Urothelium cell line (cell line): ENCODE measurements at regions not wholly inside any gene's neighbourhood (a gene's known extent, or its start where the extent isn't known, plus 50 kb on each side); places are given as distances from the start of the nearest gene placed in this dataset.

Source experiments
- DNase-seq: peaks from one replicate; pipeline ENCODE4 v3.0.0; 2011; ENCODE audit warnings: low spot score, mixed read lengths
- FAIRE-seq: peaks from 2 replicates; lab custom pipeline; 2011; peaks lifted over from hg19 to GRCh38; lab: Jason Lieb, UNC

DNA sequence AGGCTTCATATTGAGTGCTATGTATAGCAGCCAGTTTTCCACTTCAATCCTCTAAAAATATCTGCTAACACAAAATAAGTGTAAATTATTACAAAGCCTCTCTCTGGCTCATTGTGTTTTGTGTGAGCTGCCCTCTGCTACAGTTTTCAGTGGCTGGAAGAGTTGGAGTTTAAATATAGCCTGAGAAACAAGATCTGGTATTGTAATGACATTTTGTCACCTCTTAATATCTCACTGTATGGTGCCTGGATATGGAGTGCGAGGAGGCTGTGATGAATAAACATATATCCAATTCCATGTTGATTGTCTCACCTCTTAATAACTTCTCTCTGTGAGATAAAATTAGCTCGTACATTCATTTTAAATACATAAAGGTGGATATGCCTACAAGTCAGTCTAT lies 269.7 kb downstream of the FLRT2 start:
- no peak for DNase-seq
- no peak for FAIRE-seq

GRCh38 chr14:85798856-85799255 lies 268.9 kb downstream of the FLRT2 start:
- FAIRE-seq (no peak), DNase-seq (peak; percentile 13)

GRCh38 chr14:85793533-85793932 lies 263.6 kb downstream of the FLRT2 start:
- DNase-seq (no peak), FAIRE-seq (no peak)

DNA sequence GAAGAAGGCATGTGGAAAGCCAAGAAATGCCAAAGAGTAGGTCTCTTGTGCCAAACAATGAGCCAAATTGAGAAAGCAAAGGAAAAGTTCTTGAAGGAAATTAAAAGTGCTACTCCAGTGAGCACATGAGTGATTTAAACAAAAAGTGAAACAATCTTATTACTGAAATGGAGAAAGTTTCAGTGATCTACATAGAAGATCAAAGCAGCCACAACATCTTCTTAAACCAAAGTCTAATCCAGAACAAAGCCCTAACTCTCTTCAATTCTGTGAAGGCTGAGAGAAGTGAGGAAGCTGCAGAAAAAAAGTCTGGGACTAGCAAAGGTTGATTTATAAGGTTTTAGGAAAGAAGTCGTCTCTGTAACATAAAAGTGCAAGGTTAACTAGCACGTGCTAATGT lies 259.6 kb downstream of the FLRT2 start:
- no peak for FAIRE-seq
- DNase-seq: no peak

GRCh38 chr14:85788470-85789233 lies 258.7 kb downstream of the FLRT2 start:
- FAIRE-seq: no peak
- no peak for DNase-seq

- FAIRE-seq (no peak), DNase-seq (no peak)
These were observed 236.4 kb downstream of the FLRT2 start for GRCh38 chr14:85766295-85766694.

GRCh38 chr14:85764822-85765221 lies 234.9 kb downstream of the FLRT2 start:
- DNase-seq (no peak), FAIRE-seq (no peak)

- FAIRE-seq: no peak
These were observed 232.6 kb downstream of the FLRT2 start for GRCh38 chr14:85762526-85762925.

GRCh38 chr14:85752175-85752574 lies 222.2 kb downstream of the FLRT2 start:
- peak; percentile 46 for FAIRE-seq
- no peak for DNase-seq

More at GRCh38 chr14:85762526-85762925, 232.6 kb downstream of the FLRT2 start:
- DNase-seq: no peak

DNA sequence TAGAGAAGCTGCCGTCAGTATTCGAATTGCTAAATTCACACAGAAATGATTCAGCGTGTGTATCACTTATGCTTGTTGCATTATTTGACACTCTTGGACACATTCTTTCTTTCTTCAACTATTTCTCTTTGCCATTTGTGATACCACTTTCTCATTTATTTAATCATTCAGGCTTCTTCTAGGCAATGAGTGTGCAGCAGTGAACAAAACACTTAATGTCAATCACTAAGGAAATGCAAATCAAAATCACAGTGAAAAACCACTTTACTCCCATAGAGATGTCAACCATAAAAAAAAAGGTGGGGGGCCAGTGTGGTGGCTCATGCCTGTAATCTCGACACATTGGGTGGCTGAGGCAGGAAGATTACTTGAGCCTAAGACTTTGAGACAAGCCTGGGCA lies 214.6 kb downstream of the FLRT2 start:
- no peak for DNase-seq
- FAIRE-seq: no peak

- FAIRE-seq (no peak), DNase-seq (no peak)
These were observed 202.1 kb downstream of the FLRT2 start for GRCh38 chr14:85732031-85732430.

GRCh38 chr14:85731186-85731585 lies 201.2 kb downstream of the FLRT2 start:
- FAIRE-seq (no peak), DNase-seq (peak; percentile 8)

- no peak for DNase-seq
- no peak for FAIRE-seq
These were observed 198.6 kb downstream of the FLRT2 start for GRCh38 chr14:85728476-85729065.

- DNase-seq (no peak), FAIRE-seq (no peak)
These were observed 184.1 kb downstream of the FLRT2 start for GRCh38 chr14:85714069-85714468.

- DNase-seq: no peak
- no peak for FAIRE-seq
These were observed 181.7 kb downstream of the FLRT2 start for GRCh38 chr14:85711620-85712019.
